IPS DF 19.7 (cell line): ENCODE measurements at regions not wholly inside any gene's neighbourhood (a gene's known extent, or its start where the extent isn't known, plus 50 kb on each side); places are given as distances from the start of the nearest gene placed in this dataset.

Experiments used
- DNase-seq: peaks from one replicate; pipeline ENCODE4 v3.0.0-alpha.2; 2013; ENCODE audit warnings: low read depth, low spot score

DNA sequence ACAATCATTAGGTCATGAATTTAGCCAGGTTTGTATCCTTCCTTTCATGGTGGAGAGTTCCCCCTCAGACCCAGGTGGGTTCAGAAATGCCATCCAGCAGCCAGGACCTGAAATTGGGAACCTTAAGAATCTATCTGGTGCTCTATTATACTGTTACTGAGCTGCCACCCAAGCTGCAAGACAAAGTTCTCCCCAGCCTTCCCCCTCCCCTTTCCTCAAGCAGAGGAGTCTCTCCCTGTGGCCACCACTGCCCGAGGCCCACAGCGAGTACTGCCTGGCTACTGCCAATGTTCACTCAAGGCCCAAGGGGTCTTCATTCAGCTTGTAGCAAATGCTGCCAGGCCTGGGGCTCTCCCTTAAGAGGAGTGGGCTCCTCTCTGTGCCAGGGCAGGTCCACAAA lies 133.8 kb downstream of the TMEM38B start:
- no peak for DNase-seq

DNA sequence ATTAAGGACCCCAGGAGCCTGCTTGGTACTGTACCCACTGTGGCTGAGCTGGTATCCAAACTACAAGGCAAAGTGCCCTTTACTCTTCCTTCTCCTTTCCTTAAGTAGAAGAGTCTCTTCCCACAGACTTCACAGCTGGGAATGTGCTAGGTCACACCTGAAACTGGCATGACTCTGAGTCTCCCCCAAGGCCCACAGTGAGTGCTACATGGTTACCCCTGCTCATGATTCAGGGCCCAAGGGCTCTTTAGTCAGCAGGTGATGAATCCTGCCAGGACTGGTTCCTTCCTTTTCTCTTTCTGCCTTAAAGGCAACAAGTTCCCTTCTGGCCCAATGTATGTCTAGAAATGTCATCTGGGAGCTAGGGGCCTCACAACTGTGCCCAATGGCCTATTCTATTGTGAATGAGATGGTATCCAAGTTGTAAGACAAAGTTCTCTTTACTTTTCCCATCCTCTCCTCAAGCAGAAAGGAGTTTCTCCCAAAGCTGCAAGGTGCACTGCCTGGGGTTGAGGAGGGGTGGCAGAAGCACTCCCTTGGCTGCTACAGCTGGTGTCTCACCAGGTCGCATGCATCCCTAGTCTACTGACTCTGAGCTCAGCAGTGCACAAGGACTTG lies 134.4 kb downstream of the TMEM38B start:
- no peak for DNase-seq

DNA sequence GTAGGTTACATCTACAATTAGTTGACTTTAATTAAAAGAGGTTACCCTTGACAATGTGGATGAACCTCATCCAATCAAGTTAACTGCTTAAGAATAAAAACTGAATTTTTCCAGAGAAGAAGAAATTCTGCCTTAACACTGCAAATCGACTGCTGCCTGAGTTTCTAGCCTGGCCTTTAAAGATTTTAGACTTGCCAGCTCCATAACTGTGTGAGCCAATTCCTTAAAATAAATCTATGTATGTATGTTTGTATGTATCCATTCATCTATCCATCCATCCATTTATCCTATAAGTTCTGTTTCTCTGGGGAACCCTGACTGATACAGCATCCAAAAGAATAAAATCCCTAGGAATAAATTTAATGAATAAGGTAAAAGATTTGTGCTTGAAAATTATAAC lies 136.1 kb downstream of the TMEM38B start:
- no peak for DNase-seq

DNA sequence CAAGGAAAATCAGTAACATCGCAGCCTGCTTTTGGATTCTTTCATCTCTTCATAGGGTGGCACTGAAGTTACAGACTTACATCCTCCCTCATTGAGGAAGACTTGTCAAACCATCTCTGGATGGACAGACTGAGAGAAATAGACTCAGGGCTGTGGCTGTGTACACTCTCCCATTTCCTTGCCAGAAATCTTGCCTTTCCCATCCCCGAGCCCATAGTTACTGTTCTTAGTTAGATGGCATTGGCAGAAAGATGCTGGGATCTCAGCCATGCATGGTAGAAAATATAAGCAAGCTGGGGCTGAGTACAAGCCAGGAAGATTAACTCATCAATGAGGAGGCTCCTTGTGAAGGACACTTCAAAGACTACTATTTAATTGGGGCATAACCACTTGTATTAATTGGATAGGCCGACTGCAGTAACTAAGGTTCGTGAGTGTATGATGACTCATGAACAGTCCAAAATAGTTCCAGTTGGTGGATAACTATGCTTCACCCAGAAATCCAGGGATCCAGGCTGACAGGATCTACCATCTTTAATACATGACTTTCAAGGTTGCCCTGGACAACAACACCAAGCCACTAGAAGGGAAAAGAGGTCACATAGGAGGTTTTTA lies 137.9 kb downstream of the TMEM38B start:
- DNase-seq = no peak

DNA sequence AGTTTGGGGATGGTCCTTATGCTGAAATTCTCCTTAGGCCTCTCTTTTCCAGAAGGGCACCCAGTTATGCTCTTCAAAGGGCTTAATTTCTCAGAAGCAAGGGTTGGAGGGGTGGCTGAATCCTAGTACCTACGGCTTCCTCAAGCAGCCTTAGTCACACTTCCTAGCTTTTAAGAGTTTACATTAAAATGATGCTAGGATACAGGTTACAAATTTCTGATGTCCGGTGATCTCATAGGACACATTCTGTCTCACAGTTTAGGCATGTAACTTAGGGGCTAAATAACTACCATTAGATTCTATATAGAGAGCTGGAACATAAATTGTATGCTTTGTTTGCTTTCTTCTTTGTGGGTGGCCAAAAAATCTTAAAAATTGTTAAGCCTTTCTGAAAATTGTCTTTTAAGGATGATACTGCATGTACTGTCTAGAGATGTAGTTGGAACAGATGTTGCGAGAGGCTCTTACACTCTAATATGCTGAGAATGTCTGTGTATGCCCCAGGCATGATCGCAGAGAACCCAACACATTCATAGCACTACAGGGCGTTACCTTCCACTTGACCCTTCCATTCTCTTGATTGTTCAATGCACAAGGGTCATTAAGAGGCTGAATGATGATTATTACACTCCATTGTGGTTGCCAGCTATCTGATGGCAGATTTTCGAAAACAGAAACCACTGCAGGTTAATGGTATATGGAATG lies 139.1 kb downstream of the TMEM38B start:
- DNase-seq = no peak

DNA sequence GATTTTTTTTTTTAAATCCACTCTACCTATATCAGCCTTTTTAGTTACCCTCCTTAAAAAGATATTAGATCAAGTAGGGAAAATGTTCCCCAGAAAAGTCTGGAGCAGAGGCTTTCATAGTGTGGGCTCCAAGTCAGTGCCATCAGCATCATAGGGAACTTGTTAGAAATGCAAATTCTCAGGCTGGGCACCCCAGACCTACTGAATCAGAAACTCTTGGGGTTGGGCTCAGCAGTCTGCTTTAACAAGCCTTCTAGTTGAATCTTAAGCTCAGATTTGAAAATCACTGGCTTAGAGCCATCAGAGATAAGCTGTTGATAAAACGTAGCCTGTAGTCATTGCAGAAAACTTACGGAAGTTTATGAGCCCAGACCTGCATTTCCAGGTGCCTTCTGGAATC lies 140.1 kb downstream of the TMEM38B start:
- no peak for DNase-seq

DNA sequence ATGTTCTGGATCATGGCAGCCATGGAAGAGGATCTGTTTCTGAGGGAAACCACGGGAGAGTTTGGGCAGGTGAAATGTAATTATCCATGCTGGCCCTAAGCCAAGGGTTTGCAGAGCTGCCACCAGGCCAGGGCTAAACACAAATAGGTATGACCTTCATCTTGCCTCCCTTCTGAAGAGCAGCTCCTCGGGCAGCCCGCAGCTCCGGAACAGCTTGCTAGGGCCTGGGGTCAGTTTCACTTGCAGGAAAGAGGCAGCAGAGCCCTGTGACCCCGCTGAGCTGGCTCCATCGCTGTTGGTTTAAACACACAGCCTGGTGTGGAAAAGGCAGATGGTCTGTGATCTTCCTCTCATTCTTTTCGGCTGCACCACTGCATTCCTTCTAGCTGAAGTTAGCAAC lies 141.4 kb downstream of the TMEM38B start:
- no peak for DNase-seq

DNA sequence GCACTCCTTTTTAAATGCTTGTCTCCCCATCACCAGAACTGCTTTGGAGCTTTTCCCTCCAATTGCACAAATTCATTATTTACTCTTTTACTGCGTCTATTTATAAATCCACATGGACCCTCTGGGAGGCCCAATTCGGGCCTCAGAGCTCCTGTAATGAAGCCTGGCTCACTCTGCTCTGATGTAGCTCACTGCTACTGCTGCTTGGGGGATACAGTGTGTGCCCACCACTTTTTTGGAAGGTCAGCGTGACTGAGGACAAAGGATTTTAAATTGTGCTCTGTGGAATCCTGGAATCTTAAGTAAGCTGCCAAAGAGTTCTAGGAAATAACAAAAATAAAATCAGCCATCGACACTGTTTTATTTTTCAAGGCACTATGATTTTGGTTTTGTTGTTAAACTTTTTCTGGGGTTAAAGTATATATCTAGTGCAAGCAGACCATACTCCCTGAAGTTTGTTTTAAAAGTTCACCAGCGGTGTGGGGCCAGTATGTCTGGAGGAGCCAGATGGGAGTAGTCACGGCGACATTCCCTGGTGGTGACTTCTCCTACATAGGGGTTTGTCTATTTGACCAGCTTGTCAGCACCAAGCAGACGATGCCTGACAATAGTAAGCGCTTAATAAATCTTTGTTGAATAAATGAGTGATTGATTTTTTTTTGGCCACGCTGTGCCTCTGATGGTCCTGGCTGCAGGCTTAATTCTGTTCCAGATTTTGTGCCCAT lies 142.8 kb downstream of the TMEM38B start:
- DNase-seq = no peak

DNA sequence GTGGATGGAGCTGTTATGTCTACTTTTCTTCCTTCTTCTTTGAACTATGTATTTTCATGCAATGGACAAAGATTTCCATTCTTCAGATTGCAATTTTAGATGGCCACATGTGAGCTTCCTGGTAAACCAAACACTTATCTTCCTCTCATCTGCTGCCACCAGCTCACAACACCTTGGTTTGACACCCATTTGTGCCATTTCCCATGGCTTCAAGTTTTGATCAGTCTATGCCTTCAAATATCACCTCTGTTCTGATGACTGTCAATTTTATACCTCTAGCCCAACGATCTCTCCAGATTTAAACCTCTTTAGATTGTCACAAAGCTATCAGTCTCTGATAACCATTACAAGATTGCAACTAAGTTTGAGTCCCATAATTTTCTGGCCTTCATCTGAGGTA lies 147.2 kb downstream of the TMEM38B start:
- no peak for DNase-seq

DNA sequence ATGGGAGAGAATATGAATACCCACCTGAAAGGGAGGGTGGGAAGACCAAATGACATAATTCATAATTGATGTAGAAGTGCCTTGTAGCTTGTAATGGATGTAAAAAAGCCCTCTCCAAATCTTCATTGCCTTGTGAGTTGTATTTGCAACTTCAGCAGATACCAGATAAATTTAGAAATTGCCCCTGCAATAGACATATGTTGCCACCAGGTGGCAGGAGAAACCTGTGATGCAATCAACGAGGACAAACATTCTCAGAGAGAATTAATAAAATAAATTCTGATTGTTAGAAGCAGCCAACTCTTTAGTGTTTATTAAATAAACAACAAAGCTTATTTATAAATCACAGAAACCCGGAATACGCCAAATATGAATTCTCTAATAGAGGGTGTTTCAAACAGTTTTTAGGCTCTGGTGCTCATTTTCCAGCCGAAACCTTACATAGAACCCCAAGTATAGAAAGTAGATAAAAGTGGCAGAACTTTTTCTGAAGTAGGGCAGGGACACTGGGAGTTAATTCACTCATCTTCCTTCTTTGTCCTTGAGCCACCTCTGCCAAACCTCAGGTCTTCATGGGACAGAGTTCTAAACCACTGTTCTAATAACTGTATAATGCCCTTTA lies 147.8 kb downstream of the TMEM38B start:
- DNase-seq = no peak

DNA sequence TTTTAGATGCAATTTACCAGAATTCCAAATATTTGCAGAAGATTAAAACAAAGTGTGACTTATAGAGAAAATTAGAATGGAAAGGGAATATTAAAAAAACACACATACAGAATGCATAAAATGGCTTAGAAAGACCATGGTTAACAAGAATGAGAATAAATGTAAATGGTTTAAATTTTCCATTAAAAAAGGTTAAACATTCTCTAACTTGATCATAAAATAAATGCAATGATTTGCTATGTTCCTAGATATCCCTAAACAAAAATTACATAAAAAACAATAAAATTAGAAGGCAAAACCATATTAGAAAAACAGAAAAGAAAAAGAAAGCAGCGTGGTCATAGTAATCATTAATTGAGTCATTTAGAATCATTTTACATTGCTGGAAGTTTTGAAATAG lies 152.5 kb downstream of the TMEM38B start:
- no peak for DNase-seq

DNA sequence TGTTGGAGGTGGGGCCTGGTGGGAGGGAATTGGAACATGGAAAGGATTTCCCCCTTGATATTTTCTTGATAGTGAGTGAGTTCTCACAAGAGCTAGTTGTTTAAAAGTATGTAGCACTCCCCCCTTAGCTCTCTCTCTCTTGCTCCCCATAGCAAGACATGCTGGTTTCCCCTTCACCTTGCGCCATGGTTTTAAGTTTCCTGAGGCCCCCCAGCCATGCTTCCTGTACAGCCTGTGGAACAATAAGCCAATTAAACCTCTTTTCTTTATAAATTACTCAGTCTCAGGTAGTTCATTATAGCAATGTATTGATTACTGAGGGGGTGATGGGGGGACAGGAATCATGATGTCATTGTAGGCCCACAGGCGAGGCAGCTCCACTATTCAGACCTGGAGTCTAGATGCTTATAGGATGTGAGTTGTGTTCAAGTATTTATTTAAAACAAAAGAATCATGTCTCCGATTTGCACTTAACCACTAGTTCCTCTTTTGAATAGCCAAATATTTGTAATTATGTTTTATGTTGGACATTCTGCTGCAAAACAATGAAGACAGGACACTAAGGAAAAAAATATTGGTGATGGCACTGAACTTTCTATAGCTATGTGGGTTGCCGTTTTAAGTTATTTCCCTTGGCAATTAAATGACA lies 156.6 kb downstream of the TMEM38B start:
- no peak for DNase-seq

DNA sequence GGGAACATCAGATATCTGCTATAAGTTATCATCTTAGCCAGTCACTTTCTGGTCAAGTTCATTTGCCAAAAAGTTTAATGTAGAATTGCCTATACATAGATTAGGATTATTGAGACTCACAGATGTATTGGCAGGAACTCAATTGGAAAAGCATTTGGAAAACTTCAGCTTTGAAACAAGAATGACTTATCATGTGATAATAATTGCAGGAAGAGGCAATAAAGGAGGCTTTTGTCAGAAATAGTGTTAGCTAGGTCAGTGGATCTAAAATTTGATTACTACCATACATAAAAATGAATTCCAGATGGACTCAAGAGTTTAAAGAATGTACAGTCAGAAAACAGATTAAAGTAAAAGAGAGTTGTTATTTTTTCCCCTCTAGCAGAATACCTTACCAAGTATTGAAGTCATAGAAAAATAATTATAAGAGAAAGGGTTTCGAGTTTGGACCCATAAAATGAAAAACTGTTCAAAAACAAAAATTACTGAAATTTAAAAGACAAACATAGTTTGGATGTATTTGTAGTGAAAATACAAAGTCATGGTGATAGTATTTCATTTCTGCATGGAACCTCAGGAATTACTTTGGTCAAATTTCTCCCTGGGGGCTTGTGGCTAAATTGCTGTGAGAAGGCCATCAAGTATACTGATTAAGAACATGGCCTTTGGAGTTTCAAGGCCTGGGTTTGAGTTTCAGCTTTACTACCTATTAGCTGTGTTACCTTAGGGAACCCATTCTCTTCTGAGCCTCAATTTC lies 159.9 kb downstream of the TMEM38B start:
- DNase-seq = no peak

DNA sequence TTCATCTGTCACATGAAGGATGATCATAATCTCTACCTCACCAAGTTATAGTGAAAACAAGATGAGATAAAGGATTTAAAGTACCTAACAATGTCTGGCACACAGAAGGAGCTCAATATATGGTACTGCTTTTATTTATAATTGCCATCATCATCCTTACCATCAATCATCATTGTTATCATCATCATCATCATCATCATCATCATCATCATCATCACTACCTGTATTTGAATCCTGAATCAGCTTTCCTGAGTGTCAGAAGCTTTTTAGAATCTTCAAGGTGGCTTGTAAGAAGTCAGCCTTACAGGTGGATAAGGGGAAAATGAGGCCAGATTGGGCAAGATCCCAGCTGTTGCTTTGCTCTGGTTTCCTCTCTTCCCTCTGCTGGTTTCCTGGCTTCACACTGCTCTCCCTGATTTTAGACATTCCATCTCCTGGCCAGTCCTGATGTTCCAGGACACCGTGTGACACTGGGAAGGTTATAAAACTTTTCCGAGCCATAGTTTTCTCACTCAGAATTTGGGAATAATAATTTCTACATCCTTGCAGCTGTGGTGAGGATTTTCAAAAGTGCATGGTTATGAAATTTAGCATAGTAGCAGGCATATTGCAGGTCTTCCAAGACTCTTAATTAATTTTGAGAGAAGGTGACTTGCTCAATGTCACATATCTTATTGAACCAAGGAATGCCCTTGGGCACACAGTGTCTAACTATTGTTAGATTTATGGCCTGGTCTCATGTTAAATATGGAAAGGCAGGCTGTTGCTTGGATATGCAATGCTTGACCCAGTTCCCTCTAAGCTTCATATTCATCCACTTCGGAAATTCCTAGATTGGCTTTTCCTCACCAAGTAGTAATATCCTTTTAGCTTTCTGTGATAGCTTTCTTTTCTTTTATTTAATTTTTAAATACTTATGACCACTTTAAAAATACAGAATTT lies 160.7 kb downstream of the TMEM38B start:
- no peak for DNase-seq

DNA sequence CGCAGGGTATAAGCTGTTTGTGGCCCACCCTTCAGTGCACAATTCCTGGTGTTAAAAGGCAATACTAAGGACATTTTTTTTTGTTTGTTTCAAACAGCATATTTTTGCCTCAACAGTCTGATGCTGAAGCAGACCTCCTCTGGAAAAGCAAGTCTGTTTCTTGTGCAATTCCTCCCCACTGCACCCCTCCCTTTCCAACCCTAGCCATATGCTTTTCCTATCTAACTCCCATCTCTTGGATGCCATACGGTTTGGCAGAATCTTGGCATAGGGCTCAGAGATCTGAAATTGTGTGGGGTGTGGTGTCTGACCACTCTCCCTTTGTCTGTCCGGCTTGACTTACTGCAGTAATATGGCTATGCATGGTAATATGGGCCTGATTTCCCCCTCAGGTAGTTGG lies 161.6 kb downstream of the TMEM38B start:
- no peak for DNase-seq

DNA sequence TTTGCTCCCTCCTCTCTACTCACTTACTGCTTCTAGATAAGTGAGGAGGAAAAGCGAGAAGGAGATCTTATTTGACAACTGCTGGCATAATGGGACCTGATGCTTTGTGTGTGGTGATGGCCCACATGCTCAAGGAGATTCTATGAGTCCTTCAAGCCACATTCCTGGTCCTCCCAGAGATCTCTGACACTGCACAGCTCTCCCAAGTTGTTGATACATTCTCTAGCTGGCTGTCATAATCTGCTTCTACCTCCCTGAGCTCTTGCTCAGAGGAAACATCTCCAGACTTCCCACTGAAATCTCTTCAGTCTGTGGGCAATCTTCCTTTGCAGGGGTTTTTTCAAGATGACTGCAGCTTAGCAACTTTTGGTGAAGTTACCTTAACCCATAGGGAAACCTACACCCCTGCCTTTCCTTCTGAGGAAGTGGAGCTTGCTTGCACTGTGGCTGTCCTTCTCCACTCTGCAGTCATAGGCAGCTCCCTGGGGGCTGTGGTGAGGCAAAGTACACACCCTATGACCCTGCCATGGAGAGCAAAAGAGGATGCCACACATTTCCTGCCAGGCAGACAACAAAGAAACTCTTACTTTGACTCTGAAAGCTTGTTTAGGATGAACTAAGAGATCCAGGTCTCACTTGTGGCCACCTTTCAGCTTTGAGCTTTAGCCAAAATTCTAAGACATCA lies 163.8 kb downstream of the TMEM38B start:
- DNase-seq = no peak

DNA sequence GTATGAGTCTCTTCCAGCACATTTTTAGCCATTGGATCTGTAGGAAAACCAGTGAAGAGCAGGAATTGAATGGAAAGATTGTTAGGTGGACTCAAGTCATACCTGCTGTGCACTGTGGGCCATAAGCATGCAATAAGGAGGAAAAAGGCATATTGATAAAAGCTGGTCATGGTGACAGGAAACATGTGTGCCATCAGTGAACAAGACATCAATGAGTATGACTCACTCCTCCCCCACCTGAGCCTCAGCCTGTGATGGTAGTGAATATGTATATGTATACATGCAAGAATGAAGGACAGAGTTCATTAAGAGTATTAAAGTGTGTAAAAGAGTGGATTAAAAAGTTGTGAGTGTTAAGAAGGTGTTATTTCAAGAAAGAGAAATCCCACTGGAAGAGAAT lies 164.5 kb downstream of the TMEM38B start:
- DNase-seq = no peak

DNA sequence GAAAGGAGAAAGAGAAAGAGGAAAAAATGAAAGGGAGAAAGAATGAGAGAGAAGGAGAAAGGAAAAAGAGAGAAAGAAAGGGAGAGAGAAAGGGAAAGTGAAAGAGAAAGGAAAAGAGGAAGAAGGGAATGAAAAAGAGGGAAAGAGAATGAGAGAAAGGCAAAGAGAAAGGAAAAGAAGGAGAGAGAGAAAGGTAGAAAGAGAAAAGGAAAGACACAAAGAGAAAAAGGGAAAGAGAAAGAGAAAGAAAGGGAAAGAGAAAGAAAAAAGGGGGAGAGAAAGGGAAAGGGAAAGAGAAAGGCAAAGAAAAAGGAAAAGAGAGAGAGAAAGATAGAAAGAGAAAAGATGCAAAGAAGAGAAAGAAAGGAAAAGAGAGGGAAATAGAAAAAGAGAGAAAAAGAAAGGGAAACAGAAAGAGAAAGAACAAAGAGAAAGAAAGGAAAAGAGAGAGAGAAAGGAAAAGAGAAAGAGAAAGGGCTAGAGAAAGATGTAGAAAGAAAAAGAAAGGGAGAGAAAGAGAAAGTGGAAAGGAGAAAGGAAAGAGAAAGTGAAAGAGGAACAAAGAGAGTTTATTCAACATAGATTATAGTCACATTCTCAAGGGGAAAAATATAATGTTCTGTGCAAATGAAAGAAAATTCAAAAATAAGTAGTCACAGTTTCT lies 165.2 kb downstream of the TMEM38B start:
- no peak for DNase-seq

DNA sequence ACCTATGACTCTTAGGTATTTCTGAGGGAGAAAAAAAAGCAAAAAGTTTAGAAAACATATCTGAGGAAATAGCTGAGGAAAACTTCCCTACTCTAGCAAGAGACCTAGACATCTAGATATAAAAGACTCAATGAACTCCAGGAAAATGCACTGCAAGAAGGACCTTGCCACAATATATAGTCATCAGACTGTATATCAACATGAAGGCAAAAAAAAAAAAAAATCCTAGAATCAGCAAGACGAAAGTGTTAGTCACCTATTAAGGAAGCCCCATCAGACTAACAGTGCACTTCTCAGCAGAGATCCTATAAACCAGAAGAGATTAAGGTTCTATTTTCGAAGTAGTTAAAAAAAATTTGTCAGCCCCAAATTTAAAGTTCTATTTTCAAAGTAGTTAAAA lies 166.2 kb downstream of the TMEM38B start:
- no peak for DNase-seq
